ENCODE measurements at regions not wholly inside any gene's neighbourhood (a gene's known extent, or its start where the extent isn't known, plus 50 kb on each side); places are given as distances from the start of the nearest gene placed in this dataset.

DNA sequence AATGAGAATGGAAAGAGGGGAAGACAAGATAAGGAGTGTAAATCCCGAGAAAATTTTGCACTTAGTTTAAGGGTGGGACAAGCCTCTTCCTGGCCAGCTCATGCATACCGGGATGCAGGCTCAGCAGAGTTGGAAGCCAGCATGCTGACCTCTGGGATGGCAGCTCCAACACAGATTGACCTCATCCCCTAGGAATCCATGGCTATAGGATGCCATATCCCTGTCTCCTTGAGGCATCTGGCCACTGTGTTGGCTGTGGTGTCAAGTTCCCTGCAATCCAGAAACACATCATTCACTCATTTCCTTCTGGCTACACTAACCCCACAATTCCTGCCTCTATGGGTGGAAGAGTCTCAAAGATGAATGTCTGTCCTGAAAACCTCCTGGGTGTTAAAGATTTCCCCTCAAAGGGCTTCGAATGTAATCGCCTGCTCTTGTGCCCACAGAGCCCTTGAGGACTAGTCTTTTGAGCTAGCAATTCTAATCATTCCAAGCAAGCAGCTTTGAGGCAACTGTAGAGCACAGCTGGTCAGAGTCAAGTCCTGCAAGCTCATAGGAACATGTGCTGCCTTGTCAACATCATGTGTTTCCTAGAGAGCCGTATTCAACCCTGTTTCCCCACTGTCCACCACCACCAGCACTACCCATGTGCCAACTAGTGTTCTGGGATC, 141.4 kb downstream of the PMP22 start:
- H3K4me3 ChIP-seq (ENCODE audit: low read length): no peak overlapping the region

DNA sequence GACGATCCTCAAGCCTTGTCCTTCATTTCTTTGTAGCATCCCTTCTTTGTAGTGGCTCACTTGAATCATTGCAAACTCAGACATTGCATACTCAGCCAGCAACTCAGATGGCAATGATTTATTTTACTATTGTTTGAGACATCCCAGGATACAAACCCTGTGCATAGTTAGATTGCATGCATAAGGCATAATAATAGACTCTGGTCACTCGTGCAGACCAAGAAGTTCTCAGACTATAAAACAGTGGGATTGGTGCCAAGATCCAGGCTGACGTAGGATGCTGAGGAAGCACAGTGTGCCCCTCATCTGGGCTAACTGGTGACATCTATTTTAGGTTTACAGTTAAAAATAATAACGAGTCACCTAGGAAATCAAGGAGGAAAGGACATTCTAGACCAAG, 142.3 kb downstream of the PMP22 start:
- no peaks in the 10 kb centered on the region for H3K79me2 ChIP-seq (ENCODE audit: low read length)
- no peak for DNase-seq
- no peaks in the 10 kb centered on the region for H3K27me3 ChIP-seq (ENCODE audit: low read length)
- H3K4me2 ChIP-seq (ENCODE audit: low read depth, low read length, poor library complexity, severe bottlenecking): no peak overlapping the region
- no peak overlapping the region for H2AFZ ChIP-seq (ENCODE audit: low read length)
- no peak overlapping the region for H3K27ac ChIP-seq (ENCODE audit: low read length)
- H3K4me3 ChIP-seq (ENCODE audit: low read length): no peak overlapping the region
- H3K36me3 ChIP-seq (ENCODE audit: insufficient read depth, low read length): no peaks in the 10 kb centered on the region
- H3K9me3 ChIP-seq (ENCODE audit: low read length): no peaks in the 10 kb centered on the region
- H3K9me2 ChIP-seq (replicated peaks; ENCODE audit: insufficient read depth, low read length): no peaks in the 10 kb centered on the region
- no peaks in the 10 kb centered on the region for H4K20me1 ChIP-seq (ENCODE audit: insufficient read depth, low read depth, low read length)
- no peak overlapping the region for H3K9ac ChIP-seq (ENCODE audit: low read length)
- H3K4me1 ChIP-seq (ENCODE audit: low read length): no peaks in the 10 kb centered on the region

More for the DNA sequence above, 141.4 kb downstream of the PMP22 start:
- Histone ChIP-seq H3K4me2 (ENCODE audit: low read depth, low read length, poor library complexity, severe bottlenecking) (no peak overlapping the region), H3K9ac (ENCODE audit: low read length) (no peak overlapping the region), H3K79me2 (ENCODE audit: low read length) (no peaks in the 10 kb centered on the region), H3K36me3 (ENCODE audit: insufficient read depth, low read length) (no peaks in the 10 kb centered on the region), H3K9me3 (ENCODE audit: low read length) (no peaks in the 10 kb centered on the region), H3K9me2 (replicated peaks; ENCODE audit: insufficient read depth, low read length) (no peaks in the 10 kb centered on the region), H2AFZ (ENCODE audit: low read length) (no peak overlapping the region), H3K4me1 (ENCODE audit: low read length) (no peaks in the 10 kb centered on the region), H3K27me3 (ENCODE audit: low read length) (no peaks in the 10 kb centered on the region), H3K27ac (ENCODE audit: low read length) (no peak overlapping the region), H4K20me1 (ENCODE audit: insufficient read depth, low read depth, low read length) (no peaks in the 10 kb centered on the region)
- DNase-seq: no peak

DNA sequence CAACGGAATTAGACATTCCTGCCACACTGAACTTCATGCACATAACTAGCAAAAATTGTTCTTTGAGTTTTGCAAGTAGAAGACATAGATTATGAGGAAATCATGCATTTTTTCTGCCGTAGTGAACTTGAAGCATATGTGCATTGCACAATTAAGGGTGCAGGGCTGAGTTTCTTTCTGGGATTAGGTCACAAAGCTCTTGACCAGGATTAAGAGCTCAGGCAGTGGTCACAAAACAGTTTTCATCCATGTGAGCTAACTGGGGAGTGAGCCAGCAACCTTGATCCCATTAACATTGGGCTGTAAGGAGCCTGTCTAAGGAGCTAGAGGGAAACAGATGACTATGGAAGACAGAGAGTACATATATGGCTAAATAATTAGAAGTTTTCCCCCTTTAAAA, 143.7 kb downstream of the PMP22 start:
- no peaks in the 10 kb centered on the region for H3K9me3 ChIP-seq (ENCODE audit: low read length)
- H3K27ac ChIP-seq (ENCODE audit: low read length): no peak overlapping the region
- no peak overlapping the region for H3K4me3 ChIP-seq (ENCODE audit: low read length)
- H3K79me2 ChIP-seq (ENCODE audit: low read length): no peaks in the 10 kb centered on the region
- no peaks in the 10 kb centered on the region for H3K36me3 ChIP-seq (ENCODE audit: insufficient read depth, low read length)
- H3K9ac ChIP-seq (ENCODE audit: low read length): no peak overlapping the region
- H3K4me1 ChIP-seq (ENCODE audit: low read length): no peaks in the 10 kb centered on the region
- no peak overlapping the region for H3K4me2 ChIP-seq (ENCODE audit: low read depth, low read length, poor library complexity, severe bottlenecking)
- no peaks in the 10 kb centered on the region for H4K20me1 ChIP-seq (ENCODE audit: insufficient read depth, low read depth, low read length)
- no peaks in the 10 kb centered on the region for H3K9me2 ChIP-seq (replicated peaks; ENCODE audit: insufficient read depth, low read length)
- DNase-seq: no peak
- no peak overlapping the region for H2AFZ ChIP-seq (ENCODE audit: low read length)
- no peaks in the 10 kb centered on the region for H3K27me3 ChIP-seq (ENCODE audit: low read length)

DNA sequence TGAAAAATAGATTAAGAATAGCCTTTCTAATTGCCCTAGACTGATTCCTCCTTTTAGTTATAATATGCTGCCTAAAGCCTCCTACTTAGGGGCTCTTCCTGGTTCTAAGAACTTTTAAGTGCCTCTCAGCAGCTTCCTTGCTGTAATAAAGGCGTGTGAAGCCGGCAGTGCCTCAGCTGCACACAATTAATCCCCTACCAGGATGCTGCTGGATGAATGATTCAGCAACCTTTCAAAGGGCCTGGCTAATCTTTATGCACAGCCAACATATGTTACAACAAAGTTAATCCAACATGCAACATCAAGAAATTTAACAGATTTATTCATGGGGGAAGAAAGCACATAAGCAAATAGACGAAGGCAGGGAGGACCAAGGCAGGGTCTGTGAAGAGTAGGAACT, 145.2 kb downstream of the PMP22 start:
- Histone ChIP-seq H3K36me3 (ENCODE audit: insufficient read depth, low read length) (no peaks in the 10 kb centered on the region), H4K20me1 (ENCODE audit: insufficient read depth, low read depth, low read length) (no peaks in the 10 kb centered on the region), H3K4me3 (ENCODE audit: low read length) (no peak overlapping the region), H3K4me1 (ENCODE audit: low read length) (no peaks in the 10 kb centered on the region), H3K27me3 (ENCODE audit: low read length) (no peaks in the 10 kb centered on the region), H3K9me3 (ENCODE audit: low read length) (no peaks in the 10 kb centered on the region), H3K4me2 (ENCODE audit: low read depth, low read length, poor library complexity, severe bottlenecking) (no peak overlapping the region), H3K9me2 (replicated peaks; ENCODE audit: insufficient read depth, low read length) (no peaks in the 10 kb centered on the region), H3K9ac (ENCODE audit: low read length) (no peak overlapping the region), H3K27ac (ENCODE audit: low read length) (no peak overlapping the region), H2AFZ (ENCODE audit: low read length) (no peak overlapping the region), H3K79me2 (ENCODE audit: low read length) (no peaks in the 10 kb centered on the region)
- DNase-seq: no peak

DNA sequence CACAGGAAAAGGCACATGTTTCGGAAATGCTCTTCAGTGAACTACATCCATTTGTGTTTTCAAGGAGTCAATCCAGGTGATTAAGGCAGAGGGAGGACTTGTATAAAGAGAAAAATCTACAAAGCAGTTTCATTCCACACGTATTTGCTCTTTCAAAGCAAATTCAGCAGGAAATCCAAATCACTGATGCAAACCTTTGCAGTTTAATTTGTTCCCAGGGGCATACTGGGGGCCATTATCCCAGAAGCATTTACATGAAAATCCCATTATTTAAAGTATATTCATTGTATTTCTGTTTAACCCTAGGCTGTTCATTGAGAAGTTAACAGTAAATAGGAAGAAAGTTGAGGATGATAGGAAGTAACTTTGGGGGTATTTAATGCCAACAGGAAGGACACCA, 147.9 kb downstream of the PMP22 start:
- no peaks in the 10 kb centered on the region for H3K79me2 ChIP-seq (ENCODE audit: low read length)

DNA sequence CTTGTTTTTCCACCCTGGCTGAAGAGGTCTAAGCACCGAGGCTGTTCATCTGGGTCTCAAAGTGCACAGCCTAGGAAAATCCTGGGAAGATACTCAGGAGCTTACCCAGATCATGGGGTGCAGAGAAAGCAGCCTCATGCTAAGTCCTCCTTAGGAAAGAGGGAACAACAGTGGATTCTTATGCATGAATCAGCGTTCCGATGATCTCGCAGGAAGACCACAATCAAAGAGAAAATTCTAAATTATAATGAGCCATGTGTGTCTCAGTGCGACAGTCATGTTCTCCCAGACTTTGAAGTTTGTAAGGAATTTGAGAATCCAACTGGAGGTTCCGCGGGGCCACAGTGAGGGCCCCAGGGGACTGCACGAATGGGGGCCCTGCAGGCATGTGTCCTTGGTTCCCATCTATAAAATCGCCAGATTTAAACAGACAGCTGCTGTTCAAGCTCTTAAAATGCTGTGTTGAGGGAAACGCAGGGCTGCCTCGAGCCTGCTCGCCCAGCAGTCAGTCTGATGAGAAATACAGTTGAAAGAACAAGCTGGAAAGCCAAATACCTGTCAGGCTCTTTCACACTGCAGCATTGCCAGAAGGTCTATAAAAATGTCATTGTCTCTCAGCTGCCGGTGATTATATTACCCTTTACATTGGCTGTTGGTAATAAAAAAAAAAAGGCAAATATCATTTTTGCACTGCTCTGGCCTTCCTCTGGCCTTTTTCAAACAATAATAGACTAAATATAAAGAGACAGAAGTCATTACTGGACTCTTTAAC, 152.1 kb downstream of the PMP22 start:
- Histone ChIP-seq H3K9me2 (replicated peaks; ENCODE audit: insufficient read depth, low read length) (no peaks in the 10 kb centered on the region), H3K4me3 (ENCODE audit: low read length) (no peak overlapping the region), H3K79me2 (ENCODE audit: low read length) (no peaks in the 10 kb centered on the region), H3K27me3 (ENCODE audit: low read length) (no peaks in the 10 kb centered on the region), H3K4me2 (ENCODE audit: low read depth, low read length, poor library complexity, severe bottlenecking) (no peak overlapping the region), H3K36me3 (ENCODE audit: insufficient read depth, low read length) (no peaks in the 10 kb centered on the region), H2AFZ (ENCODE audit: low read length) (no peak overlapping the region), H3K9ac (ENCODE audit: low read length) (no peak overlapping the region), H3K27ac (ENCODE audit: low read length) (no peak overlapping the region), H3K9me3 (ENCODE audit: low read length) (no peaks in the 10 kb centered on the region), H3K4me1 (ENCODE audit: low read length) (no peaks in the 10 kb centered on the region), H4K20me1 (ENCODE audit: insufficient read depth, low read depth, low read length) (no peaks in the 10 kb centered on the region)
- no peak for DNase-seq

More for the DNA sequence above, 147.9 kb downstream of the PMP22 start:
- Histone ChIP-seq H3K9ac (ENCODE audit: low read length) (no peak overlapping the region), H3K4me3 (ENCODE audit: low read length) (no peak overlapping the region), H3K27me3 (ENCODE audit: low read length) (no peaks in the 10 kb centered on the region), H2AFZ (ENCODE audit: low read length) (no peak overlapping the region), H3K4me1 (ENCODE audit: low read length) (no peaks in the 10 kb centered on the region), H3K27ac (ENCODE audit: low read length) (no peak overlapping the region), H3K4me2 (ENCODE audit: low read depth, low read length, poor library complexity, severe bottlenecking) (no peak overlapping the region), H3K9me2 (replicated peaks; ENCODE audit: insufficient read depth, low read length) (no peaks in the 10 kb centered on the region), H4K20me1 (ENCODE audit: insufficient read depth, low read depth, low read length) (no peaks in the 10 kb centered on the region), H3K36me3 (ENCODE audit: insufficient read depth, low read length) (no peaks in the 10 kb centered on the region), H3K9me3 (ENCODE audit: low read length) (no peaks in the 10 kb centered on the region)
- DNase-seq: no peak

DNA sequence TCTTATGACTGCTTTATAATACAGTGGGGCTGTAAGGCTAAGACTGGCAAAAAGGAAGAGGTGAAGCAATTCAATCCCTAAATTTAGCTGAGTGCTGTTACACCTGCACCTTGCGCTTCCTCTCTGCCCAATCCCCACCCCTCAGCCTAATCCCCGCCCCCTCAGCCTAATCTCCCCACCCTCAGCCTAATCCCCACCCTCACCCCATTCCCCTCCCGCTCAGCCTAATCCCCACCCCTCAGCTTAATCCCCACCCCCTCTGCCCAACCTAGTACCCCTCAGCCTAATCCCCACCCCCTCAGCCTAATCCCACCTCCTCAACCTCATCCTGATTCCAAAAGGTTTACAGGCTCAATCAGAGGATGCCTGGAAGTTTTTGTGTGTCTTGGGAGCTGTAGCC, 155.5 kb downstream of the PMP22 start:
- no peak overlapping the region for H3K4me3 ChIP-seq (ENCODE audit: low read length)

DNA sequence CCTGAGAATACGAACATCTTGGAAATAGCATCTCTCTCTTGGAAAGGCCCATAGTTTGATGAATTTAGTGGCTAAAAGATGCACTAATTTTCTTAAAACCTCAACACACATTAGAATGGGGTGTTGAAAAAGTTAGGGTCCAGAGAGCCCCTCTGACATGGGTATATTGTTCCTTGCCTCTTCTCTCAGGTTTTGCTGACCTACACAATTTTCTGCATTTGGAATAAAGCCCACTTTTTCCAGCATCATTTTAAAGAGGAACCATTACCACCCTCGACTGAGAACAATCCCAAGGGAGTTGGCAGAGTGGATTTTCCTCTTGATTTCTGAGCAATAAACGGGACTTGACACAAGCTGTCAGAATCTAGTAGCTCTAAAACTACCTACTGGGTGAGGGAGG, 156.1 kb downstream of the PMP22 start:
- Histone ChIP-seq H3K27ac (ENCODE audit: low read length) (no peak overlapping the region), H3K9me3 (ENCODE audit: low read length) (no peaks in the 10 kb centered on the region), H3K79me2 (ENCODE audit: low read length) (no peaks in the 10 kb centered on the region), H3K4me1 (ENCODE audit: low read length) (no peaks in the 10 kb centered on the region), H3K4me3 (ENCODE audit: low read length) (no peak overlapping the region), H3K27me3 (ENCODE audit: low read length) (no peaks in the 10 kb centered on the region), H2AFZ (ENCODE audit: low read length) (no peak overlapping the region), H3K9ac (ENCODE audit: low read length) (no peak overlapping the region), H3K36me3 (ENCODE audit: insufficient read depth, low read length) (no peaks in the 10 kb centered on the region), H3K9me2 (replicated peaks; ENCODE audit: insufficient read depth, low read length) (no peaks in the 10 kb centered on the region), H4K20me1 (ENCODE audit: insufficient read depth, low read depth, low read length) (no peaks in the 10 kb centered on the region), H3K4me2 (ENCODE audit: low read depth, low read length, poor library complexity, severe bottlenecking) (no peak overlapping the region)
- no peak for DNase-seq

More for the DNA sequence above, 155.5 kb downstream of the PMP22 start:
- DNase-seq: no peak
- H3K9me3 ChIP-seq (ENCODE audit: low read length): no peaks in the 10 kb centered on the region
- no peaks in the 10 kb centered on the region for H3K79me2 ChIP-seq (ENCODE audit: low read length)
- no peak overlapping the region for H3K27ac ChIP-seq (ENCODE audit: low read length)
- no peak overlapping the region for H3K9ac ChIP-seq (ENCODE audit: low read length)
- H3K4me2 ChIP-seq (ENCODE audit: low read depth, low read length, poor library complexity, severe bottlenecking): no peak overlapping the region
- no peaks in the 10 kb centered on the region for H3K4me1 ChIP-seq (ENCODE audit: low read length)
- no peaks in the 10 kb centered on the region for H3K9me2 ChIP-seq (replicated peaks; ENCODE audit: insufficient read depth, low read length)
- H3K27me3 ChIP-seq (ENCODE audit: low read length): no peaks in the 10 kb centered on the region
- H2AFZ ChIP-seq (ENCODE audit: low read length): no peak overlapping the region
- no peaks in the 10 kb centered on the region for H3K36me3 ChIP-seq (ENCODE audit: insufficient read depth, low read length)
- H4K20me1 ChIP-seq (ENCODE audit: insufficient read depth, low read depth, low read length): no peaks in the 10 kb centered on the region
